HG03378 (cell line): ENCODE measurements at regions not wholly inside any gene's neighbourhood (a gene's known extent, or its start where the extent isn't known, plus 50 kb on each side); places are given as distances from the start of the nearest gene placed in this dataset.

ENCODE experiments used
- ATAC-seq: cut with Tn5 transposase; IDR thresholded peaks from one replicate; pipeline ENCODE4 v1.9.1; 2021; ENCODE audit warnings: mild to moderate bottlenecking, moderate library complexity; ENCODE audit not compliant: unreplicated experiment

DNA sequence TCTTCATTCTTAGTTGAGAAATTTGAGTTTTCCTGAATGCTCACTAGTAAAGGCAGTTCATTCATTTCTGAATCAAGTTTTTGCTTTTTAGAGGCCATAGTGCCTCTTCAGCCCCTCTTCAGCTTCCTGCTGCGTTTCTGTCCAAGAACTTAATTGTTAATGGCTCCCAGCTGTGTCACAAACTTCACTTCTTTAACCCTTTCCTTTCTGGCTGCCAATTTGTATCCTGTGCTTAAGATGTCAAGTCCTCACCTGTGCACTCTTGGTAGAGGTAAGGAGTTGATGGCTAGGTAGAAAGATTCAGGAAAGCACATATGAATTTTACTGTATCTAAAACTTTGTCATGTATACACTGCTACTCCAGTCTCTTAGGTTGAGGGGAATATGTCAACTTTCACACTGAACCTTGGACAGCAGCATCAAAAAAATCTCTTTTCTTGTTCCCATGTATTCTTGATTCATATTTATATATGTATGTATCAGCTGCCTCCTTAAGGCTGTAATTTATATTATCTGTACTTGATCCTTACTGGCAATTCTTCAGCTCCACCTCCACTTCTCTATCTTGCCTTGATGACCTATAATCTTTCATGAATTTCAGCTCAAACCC, 612.8 kb downstream of the LMO4 start:
- ATAC-seq, result no peak

GRCh38 chr1:87942165-87942564, 613.5 kb downstream of the LMO4 start:
- ATAC-seq, result no peak

GRCh38 chr1:87949711-87950110, 621.0 kb downstream of the LMO4 start:
- no peak for ATAC-seq

DNA sequence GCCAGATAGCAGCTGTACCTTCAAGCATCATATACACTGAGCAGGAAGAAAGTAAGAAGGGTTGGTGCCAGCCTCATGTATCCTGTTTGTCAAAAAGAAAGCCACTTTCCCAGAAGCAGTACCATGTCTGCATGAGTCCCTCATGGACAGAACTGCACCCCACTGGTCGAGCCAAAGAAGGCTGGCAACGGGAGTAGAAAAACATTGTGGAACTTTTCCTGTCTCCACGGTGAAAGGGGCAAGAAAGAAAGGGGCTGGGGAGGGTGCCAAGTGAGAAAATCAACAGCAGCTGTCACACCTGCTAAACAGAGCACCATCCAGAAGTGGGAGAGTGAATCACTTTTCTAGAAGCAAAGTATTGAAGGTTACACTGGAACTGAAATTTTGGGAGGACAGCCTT, 621.7 kb downstream of the LMO4 start:
- no peak for ATAC-seq

DNA sequence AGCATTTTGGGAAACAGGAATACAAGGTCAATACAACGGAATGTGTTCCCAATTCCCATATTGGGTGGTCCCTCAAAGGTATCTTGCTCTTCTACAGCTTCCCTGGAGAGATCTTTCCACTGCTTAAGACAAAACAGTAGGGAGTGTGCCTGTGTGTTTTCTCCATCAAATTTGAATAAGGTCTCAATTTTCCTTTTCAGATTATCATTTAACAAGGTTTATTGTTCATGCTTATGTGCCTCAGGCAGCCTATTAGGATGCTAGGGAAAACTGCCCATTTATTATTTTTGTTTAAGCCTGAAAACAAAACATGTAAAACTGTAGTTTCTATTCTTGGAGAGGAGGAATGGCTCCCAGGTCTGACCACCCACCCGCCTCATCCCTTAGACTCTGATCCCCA, 622.7 kb downstream of the LMO4 start:
- ATAC-seq, result no peak

GRCh38 chr1:87951852-87952251, 623.2 kb downstream of the LMO4 start:
- ATAC-seq, result no peak

DNA sequence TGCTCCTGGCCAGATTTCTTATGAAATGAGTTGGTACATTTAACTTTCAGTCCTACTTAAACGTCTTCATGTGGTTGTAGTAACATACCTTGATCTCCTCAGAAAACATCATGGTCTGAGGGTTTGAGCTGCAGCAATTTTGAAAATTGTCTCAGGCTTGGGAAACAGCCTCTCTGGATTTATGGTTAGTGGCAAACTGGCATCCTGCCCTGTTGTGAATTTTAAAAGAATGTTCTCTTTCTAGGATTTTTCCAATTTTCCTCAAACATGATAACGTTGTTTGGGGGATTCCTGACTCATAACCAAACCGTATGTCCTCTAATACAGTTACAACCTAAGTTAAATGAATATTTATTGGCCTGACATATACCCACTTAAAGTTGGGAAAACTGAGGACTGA, 624.4 kb downstream of the LMO4 start:
- ATAC-seq, result no peak

DNA sequence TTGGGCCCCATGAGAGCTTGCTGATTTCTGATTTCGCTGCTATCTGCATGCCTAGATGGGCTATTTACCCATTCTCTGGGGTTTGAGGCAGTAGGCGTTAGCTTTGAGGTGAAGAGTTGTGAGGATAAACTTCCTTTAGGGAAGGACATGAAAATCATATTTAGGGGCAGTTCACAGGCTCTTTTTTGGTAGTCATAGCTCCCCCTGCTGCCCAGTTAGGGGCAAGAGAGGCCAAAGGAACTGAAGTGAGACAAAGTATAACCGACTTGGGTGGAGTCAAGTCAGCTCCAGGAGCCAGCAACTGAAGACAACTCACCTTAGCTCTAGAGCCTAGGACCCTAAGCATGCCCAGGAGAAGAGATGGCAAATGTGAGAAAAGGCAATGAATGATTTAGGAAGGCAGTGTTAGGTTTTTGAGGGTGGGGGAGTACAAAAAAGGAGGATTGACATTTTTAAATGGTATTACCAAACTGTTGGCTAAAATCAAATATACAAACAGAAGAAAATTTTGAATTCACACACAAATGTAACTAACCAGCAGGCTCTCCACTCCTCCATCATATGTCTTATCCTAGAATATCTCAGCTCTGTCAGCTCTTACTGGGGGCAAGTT, 625.2 kb downstream of the LMO4 start:
- peak; percentile 83 for ATAC-seq

DNA sequence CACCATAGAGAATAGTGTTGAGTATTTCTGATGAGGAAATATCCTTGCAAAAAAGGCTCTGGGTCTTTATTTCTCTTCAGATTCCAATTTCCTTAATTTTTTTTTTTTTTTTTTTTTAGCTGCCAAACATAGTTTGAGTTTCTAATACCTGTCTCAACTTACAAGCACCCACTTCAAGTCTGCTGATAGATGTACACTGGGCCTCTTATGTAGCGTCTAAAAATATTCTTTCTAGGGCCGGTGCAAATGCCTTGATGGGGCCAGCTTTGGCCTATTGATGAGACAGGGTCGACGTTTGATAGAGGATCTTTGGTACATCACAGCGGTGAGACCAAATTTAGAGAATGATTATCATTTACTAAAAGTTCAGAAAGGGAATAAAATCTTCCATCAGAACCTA, 626.4 kb downstream of the LMO4 start:
- ATAC-seq, result no peak

- ATAC-seq, result no peak
Observed at GRCh38 chr1:87956072-87956471, 627.4 kb downstream of the LMO4 start.

DNA sequence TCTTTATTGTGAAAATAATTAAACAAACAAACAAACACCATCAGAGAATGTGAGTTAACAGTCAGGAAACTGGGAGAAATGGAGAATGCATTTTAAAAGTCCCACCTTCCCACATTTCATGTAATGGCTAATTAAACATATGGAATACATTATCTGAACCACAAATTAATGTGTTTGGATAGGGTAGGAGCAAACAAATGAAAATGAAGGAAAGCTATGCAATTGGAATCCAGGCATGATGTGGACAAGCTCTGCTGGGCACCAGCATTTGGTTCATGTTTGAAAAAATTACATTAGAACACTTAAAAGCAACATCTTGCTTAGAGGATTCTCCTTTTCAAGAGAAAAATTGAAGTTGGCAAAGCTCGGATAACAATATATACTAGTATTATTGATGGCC, 628.1 kb downstream of the LMO4 start:
- ATAC-seq, result no peak

GRCh38 chr1:87957331-87957730, 628.7 kb downstream of the LMO4 start:
- ATAC-seq, result no peak

DNA sequence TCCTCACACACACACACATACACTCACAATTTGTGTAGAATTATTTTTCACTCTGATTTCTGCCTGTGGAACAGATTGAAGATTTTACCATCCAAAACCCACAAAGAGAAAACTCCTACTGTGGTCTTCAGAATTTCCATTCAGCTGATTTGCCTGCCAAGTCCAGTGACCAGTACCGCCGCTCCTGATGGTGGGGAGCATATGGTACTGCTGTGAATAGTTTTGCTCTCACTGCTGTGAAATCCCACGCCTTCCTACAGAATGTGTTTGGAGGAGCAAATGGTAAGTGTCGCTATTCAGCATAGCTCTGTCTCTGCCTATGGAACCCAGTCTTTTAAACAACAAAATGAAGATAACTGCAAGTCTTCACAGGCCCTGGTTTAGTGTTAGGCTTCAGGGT, 629.5 kb downstream of the LMO4 start:
- ATAC-seq, result no peak

DNA sequence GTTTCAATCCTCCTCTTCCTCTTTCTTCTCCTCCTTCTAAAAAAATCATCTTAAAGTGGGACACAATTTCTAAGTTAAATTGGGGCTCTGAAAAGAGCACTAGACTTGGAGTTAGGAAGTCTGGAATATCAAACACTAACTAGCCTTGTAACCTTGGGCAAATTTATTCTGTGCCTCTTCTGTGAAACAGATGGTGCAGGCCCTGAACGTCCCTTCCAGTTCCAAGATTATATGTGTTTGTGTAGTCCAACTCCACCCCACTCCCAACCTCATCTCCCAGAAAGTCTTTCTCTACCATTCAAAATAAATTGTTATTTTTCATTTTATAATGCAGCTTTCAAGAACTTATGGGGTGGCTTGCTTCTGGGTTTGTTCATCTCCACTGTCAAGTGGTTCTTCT, 630.0 kb downstream of the LMO4 start:
- ATAC-seq, result no peak

DNA sequence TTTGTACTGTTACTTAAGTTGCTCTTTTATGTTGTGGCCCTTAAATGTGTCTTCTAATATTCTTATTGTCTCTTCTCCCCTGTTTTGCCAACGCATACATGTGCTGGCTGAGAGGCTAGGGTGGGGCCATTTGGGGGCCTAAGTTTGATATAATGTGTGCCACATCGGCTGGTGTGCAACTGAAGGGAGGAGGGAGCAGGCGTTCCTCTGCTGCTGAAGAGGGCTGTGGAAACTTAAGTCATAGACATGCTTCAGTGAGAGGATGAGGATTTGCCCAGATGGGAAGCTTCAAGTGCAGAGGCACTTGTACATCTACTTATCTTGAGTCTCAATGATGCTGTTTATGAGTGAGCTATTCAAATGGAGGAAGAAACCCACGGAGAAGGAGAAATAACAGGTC, 630.6 kb downstream of the LMO4 start:
- ATAC-seq, result no peak

- ATAC-seq, result no peak
Observed at GRCh38 chr1:87961992-87962391, 633.3 kb downstream of the LMO4 start.

- no peak for ATAC-seq
Observed at GRCh38 chr1:87963556-87963955, 634.9 kb downstream of the LMO4 start.

DNA sequence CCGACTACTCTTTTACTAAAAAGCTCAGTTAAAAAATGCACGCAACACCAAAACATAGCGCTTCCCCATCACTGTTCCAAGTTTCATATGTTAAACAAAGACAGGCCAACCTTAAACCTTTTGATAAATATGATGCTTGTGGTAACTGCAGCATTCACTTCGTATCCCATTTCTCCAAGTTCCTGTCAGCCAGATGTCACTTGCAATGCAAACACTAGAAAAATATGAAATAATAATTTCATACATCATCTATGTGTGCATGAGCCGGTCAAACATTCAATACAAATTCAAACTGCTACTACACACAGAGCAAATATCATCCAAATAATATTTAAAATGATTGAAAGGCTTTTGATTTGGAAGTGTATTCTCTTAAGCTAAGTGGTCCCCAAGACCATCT, 636.5 kb downstream of the LMO4 start:
- ATAC-seq, result no peak

DNA sequence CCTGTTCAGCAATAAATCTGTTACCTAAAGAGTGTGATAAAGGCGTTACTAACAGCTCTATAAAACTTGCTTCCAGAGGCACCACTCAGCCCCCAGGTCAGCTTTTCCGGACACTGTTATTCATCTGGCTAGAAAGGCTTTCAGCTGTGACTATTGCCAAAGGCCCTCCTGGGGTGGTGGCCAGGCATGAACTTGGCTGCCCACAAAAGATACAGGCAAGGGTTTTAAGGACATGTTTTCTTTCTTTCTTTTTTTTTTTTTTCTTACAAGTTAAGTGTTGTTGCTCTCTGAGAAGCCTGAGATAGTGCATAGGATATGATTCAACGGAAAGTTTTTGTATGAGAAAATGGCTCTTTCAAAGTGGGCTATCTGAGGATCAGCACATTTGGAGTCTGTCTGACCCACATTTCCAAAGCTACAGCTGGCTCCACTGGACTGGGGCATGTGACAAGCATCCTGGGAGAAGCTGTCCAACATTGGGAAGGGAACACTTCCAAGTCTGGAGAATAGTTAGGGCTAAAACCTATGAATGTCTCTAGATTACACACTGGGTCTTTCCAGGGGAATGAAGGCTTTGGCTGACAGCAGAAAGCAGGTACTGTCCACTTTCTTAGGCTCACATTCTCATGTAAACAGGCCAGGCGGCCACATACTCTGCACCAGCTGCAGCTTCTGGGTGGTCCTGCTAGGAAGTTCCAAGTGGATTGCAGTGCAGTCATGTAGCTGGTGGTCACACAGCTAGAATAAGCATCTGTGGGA, 639.7 kb downstream of the LMO4 start:
- ATAC-seq, result no peak

GRCh38 chr1:87969040-87969439, 640.4 kb downstream of the LMO4 start:
- ATAC-seq, result no peak

GRCh38 chr1:87972811-87973210, 644.1 kb downstream of the LMO4 start:
- ATAC-seq, result no peak

DNA sequence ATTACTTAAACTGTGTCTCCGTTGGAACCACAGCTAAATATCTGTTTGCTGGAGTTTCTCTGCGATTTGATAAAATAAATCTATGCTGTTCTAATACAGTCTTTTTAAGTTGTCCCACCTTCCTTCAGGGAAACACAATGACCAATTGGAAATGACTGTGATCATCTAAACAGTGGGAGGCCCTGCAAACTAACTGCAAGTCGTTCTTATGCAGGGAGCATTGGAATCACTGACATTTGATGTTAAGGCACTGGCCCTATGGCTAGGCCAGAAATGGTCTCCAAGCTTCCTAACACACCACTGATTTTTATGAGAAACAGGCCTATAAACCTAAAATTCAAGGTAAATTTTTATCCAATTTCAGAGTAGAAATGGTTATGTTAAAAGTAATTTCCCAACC, 645.2 kb downstream of the LMO4 start:
- ATAC-seq, result no peak
